Thoracic aorta (tissue), 2 donors: ENCODE measurements at regions not wholly inside any gene's neighbourhood (a gene's known extent, or its start where the extent isn't known, plus 50 kb on each side); places are given as distances from the start of the nearest gene placed in this dataset.

ENCODE experiments used
- ATAC-seq: fragments of 150-250 bp; one replicate; pipeline ENCODE4 v1.8.0; 2017; ENCODE audit warnings: low read depth; ENCODE audit not compliant: insufficient number of reproducible peaks, low FRiP score
- DNase-seq: peaks from one replicate; pipeline ENCODE4 v3.0.0-alpha.2; 2020; ENCODE audit warnings: low spot score
- H3K27ac ChIP-seq, 2 donors: fragments of 200-600 bp; sonication (generic); 1 replicate in 1 of 2; 2 replicates in 1 of 2; pipeline ENCODE4 v1.5.1; 2016; ENCODE audit warnings: mild to moderate bottlenecking in 2 of 2, moderate library complexity in 2 of 2
- H3K27me3 ChIP-seq: fragments of 200-600 bp; sonication (generic); replicated peaks from 2 replicates; pipeline ENCODE4 v1.6.0; 2016; ENCODE audit warnings: mild to moderate bottlenecking; ENCODE audit not compliant: insufficient read depth
- H3K36me3 ChIP-seq: fragments of 200-600 bp; sonication (generic); one replicate; pipeline ENCODE4 v1.5.1; 2016
- H3K4me1 ChIP-seq, 2 donors: fragments of 200-600 bp; sonication (generic); 1 replicate in 1 of 2; 2 replicates in 1 of 2; pipeline versions ENCODE4 v1.5.1 to v1.6.0; 2016; ENCODE audit warnings: low read depth in 2 of 2, mild to moderate bottlenecking in 1 of 2; ENCODE audit not compliant: control insufficient read depth in 1 of 2
- H3K4me3 ChIP-seq: fragments of 200-600 bp; sonication (generic); 2 replicates; pipeline ENCODE4 v1.5.1; 2016; ENCODE audit warnings: mild to moderate bottlenecking
- H3K9me3 ChIP-seq: fragments of 200-600 bp; sonication (generic); 2 replicates; pipeline ENCODE4 v1.5.1; 2016
- CTCF ChIP-seq: fragments of 200-600 bp; sonication (generic); IDR thresholded peaks from one replicate; pipeline ENCODE4 v1.5.1; 2019; ENCODE audit warnings: antibody characterized with exemption

DNA sequence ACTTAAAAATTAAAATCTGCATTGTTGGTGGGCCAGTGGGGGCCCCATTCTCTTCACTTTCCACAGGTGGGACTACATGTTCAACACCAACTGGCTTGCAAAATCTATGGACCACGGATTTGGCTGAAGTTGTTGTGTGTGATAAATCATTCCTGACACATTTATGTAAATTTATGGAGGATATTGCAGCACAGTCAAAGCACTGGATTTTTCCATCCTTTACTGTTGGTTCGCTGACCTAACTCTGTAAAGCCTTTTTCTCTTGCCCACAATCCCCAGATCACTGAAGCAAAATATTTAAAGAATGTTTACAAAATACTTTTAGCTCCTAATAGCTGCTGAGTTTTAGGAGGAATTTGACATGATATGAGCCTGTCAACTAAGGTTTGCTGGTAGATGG is 219.7 kb upstream of the PRICKLE1 start:
- no peaks in the 10 kb centered on the region for H3K9me3 ChIP-seq
- no peaks in the 10 kb centered on the region for H3K36me3 ChIP-seq
- no peak for TF ChIP-seq CTCF
- no peak for ATAC-seq
- no peak overlapping the region for H3K4me3 ChIP-seq
- no peak overlapping the region for H3K27ac ChIP-seq
- no peaks in the 10 kb centered on the region for H3K27me3 ChIP-seq
- H3K4me1 ChIP-seq = no peaks in the 10 kb centered on the region
- DNase-seq = no peak

DNA sequence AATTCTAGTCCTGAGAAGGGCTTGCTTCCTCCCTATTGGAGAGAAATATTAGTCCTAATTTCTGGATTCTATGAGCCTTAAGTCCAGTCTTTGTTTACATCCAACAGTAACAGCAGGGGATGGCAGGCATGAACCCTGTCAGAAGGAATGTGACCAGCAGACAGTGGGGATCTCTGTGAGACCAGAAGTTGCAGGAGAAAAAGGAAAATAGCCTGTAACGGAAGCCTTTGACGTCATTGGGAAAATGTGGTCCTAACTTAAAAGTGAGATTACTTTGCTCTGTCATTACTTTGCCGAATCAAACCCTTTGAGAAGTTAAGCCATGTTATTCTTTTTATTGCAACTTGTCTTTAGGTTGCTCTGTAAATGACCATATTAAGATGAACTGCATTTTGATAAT is 218.2 kb upstream of the PRICKLE1 start:
- no peaks in the 10 kb centered on the region for H3K36me3 ChIP-seq
- TF ChIP-seq CTCF = no peak
- no peaks in the 10 kb centered on the region for H3K9me3 ChIP-seq
- DNase-seq = no peak
- H3K4me1 ChIP-seq = no peaks in the 10 kb centered on the region
- H3K27ac ChIP-seq = no peak overlapping the region
- no peak for ATAC-seq
- no peaks in the 10 kb centered on the region for H3K27me3 ChIP-seq
- no peak overlapping the region for H3K4me3 ChIP-seq

GRCh38 chr12:42807251-42807650 is 217.7 kb upstream of the PRICKLE1 start:
- Histone ChIP-seq H3K9me3 (no peaks in the 10 kb centered on the region), H3K27me3 (no peaks in the 10 kb centered on the region), H3K36me3 (no peaks in the 10 kb centered on the region), H3K4me3 (no peak overlapping the region), H3K27ac (no peak overlapping the region), H3K4me1 (no peaks in the 10 kb centered on the region)
- ATAC-seq (no peak), DNase-seq (no peak)
- no peak for TF ChIP-seq CTCF

- H3K27ac ChIP-seq = no peak overlapping the region
- no peaks in the 10 kb centered on the region for H3K9me3 ChIP-seq
- no peak overlapping the region for H3K4me3 ChIP-seq
- no peaks in the 10 kb centered on the region for H3K4me1 ChIP-seq
- no peaks in the 10 kb centered on the region for H3K27me3 ChIP-seq
- no peak for TF ChIP-seq CTCF
- ATAC-seq (no peak), DNase-seq (no peak)
- no peaks in the 10 kb centered on the region for H3K36me3 ChIP-seq
Observed at GRCh38 chr12:42804928-42805327, 215.4 kb upstream of the PRICKLE1 start.

DNA sequence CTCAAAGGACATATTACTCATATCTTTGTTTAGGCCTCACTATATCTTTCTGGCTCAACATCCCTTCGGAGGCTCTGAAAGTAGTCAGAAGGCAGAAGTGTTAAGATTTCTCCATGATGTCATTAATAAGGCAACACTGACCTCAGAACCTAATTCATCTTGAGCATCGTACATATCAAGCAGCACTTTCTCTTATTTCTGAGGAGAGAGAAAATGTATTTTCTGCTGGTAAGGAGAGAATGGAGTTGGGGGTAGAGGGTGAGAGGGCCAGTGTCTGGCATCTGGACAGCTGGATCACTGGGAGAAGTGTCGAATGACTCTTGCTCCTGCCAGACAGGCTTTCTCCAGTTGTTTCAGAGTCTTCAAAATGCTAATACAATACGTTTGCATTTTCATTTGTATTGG is 213.2 kb upstream of the PRICKLE1 start:
- H3K27me3 ChIP-seq = no peaks in the 10 kb centered on the region
- ATAC-seq = no peak
- TF ChIP-seq CTCF = no peak

More for the DNA sequence above, 213.2 kb upstream of the PRICKLE1 start:
- Histone ChIP-seq H3K9me3 (no peaks in the 10 kb centered on the region), H3K4me1 (no peaks in the 10 kb centered on the region), H3K36me3 (no peaks in the 10 kb centered on the region), H3K4me3 (no peak overlapping the region), H3K27ac (no peak overlapping the region)
- no peak for DNase-seq
